Retinal pigment epithelial cell (primary cell): ENCODE measurements at regions not wholly inside any gene's neighbourhood (a gene's known extent, or its start where the extent isn't known, plus 50 kb on each side); places are given as distances from the start of the nearest gene placed in this dataset.

Experiments
- DNase-seq: peaks from one replicate; pipeline ENCODE4 v3.0.0-alpha.2; 2010; ENCODE audit warnings: low read depth
- H3K4me3 ChIP-seq: 2 replicates; pipeline ENCODE4 v1.5.1; 2011; ENCODE audit warnings: mild to moderate bottlenecking, low read length, control low read depth, moderate library complexity
- CTCF ChIP-seq: conservative IDR thresholded peaks from 2 replicates; pipeline ENCODE4 v1.5.1; 2011; ENCODE audit warnings: low read depth, low read length, control low read depth, inconsistent platforms

GRCh38 chr22:48650323-48651035 lies 1177.2 kb downstream of the BRD1 start:
- no peak for TF ChIP-seq CTCF
- no peak overlapping the region for H3K4me3 ChIP-seq
- DNase-seq, result no peak

- DNase-seq, result no peak
- no peak for TF ChIP-seq CTCF
- no peak overlapping the region for H3K4me3 ChIP-seq
Observed at GRCh38 chr22:48649466-48649865, 1178.2 kb downstream of the BRD1 start.

- no peak for TF ChIP-seq CTCF
- no peak overlapping the region for H3K4me3 ChIP-seq
- DNase-seq, result no peak
Observed at GRCh38 chr22:48649031-48649430, 1178.6 kb downstream of the BRD1 start.

GRCh38 chr22:48647606-48648515 lies 1179.8 kb downstream of the BRD1 start:
- H3K4me3 ChIP-seq, result no peak overlapping the region
- TF ChIP-seq CTCF, result no peak
- no peak for DNase-seq

GRCh38 chr22:48647051-48647450 lies 1180.6 kb downstream of the BRD1 start:
- TF ChIP-seq CTCF, result no peak
- no peak for DNase-seq
- no peak overlapping the region for H3K4me3 ChIP-seq

GRCh38 chr22:48646216-48646925 lies 1181.3 kb downstream of the BRD1 start:
- TF ChIP-seq CTCF, result no peak
- no peak overlapping the region for H3K4me3 ChIP-seq
- DNase-seq, result no peak
